NT2/D1 (cell line): ENCODE measurements at regions not wholly inside any gene's neighbourhood (a gene's known extent, or its start where the extent isn't known, plus 50 kb on each side); places are given as distances from the start of the nearest gene placed in this dataset.

Experiments used
- DNase-seq: peaks from one replicate; pipeline ENCODE4 v3.0.0-alpha.2; 2011; ENCODE audit warnings: low read depth, low spot score
- H3K27me3 ChIP-seq: 2 replicates; pipeline ENCODE4 v1.6.0; 2011; ENCODE audit warnings: mild to moderate bottlenecking; ENCODE audit not compliant: insufficient read length, insufficient read depth
- H3K36me3 ChIP-seq: 2 replicates; pipeline ENCODE4 v1.6.1; 2011; ENCODE audit warnings: mild to moderate bottlenecking, low read length, mixed read lengths; ENCODE audit not compliant: insufficient read depth, insufficient read length
- H3K4me1 ChIP-seq: 2 replicates; pipeline ENCODE4 v1.5.1; 2011; ENCODE audit not compliant: insufficient read depth, insufficient read length
- H3K4me3 ChIP-seq: 2 replicates; pipeline ENCODE4 v1.5.1; 2011; ENCODE audit warnings: low read depth; ENCODE audit not compliant: insufficient read length
- H3K9ac ChIP-seq: 2 replicates; pipeline ENCODE4 v1.6.0; 2011; ENCODE audit warnings: low read depth; ENCODE audit not compliant: insufficient read length
- H3K9me3 ChIP-seq: 2 replicates; pipeline ENCODE4 v1.5.1; 2011; ENCODE audit warnings: mild to moderate bottlenecking, low read length; ENCODE audit not compliant: insufficient read depth
- SUZ12 ChIP-seq: IDR thresholded peaks from 2 replicates; pipeline ENCODE4 v1.6.1; 2011; ENCODE audit not compliant: insufficient read length, insufficient read depth; ENCODE audit errors: extremely low read depth
- YY1 ChIP-seq: IDR thresholded peaks from 2 replicates; pipeline ENCODE4 v1.6.1; 2011; ENCODE audit not compliant: insufficient read length, insufficient read depth
- ZNF274 ChIP-seq: IDR thresholded peaks from 2 replicates; pipeline ENCODE4 v1.6.1; 2011; ENCODE audit warnings: mild to moderate bottlenecking, low read depth, low read length

- H3K4me1 ChIP-seq = no peaks in the 10 kb centered on the region
- H3K36me3 ChIP-seq = no peaks in the 10 kb centered on the region
- H3K4me3 ChIP-seq = no peak overlapping the region
- DNase-seq = no peak
- no peak overlapping the region for H3K9ac ChIP-seq
- no peak for TF ChIP-seq YY1
- no peak for TF ChIP-seq SUZ12
- TF ChIP-seq ZNF274 = no peak
- no peaks in the 10 kb centered on the region for H3K27me3 ChIP-seq
- no peaks in the 10 kb centered on the region for H3K9me3 ChIP-seq
These were observed 452.0 kb downstream of the FUT8 start for GRCh38 chr14:65864549-65864948.

GRCh38 chr14:65864984-65865383 lies 452.5 kb downstream of the FUT8 start:
- Histone ChIP-seq H3K9ac (no peak overlapping the region), H3K4me1 (no peaks in the 10 kb centered on the region), H3K27me3 (no peaks in the 10 kb centered on the region), H3K4me3 (no peak overlapping the region), H3K36me3 (no peaks in the 10 kb centered on the region), H3K9me3 (no peaks in the 10 kb centered on the region)
- no peak for DNase-seq
- TF ChIP-seq YY1 (no peak), ZNF274 (no peak), SUZ12 (no peak)

DNA sequence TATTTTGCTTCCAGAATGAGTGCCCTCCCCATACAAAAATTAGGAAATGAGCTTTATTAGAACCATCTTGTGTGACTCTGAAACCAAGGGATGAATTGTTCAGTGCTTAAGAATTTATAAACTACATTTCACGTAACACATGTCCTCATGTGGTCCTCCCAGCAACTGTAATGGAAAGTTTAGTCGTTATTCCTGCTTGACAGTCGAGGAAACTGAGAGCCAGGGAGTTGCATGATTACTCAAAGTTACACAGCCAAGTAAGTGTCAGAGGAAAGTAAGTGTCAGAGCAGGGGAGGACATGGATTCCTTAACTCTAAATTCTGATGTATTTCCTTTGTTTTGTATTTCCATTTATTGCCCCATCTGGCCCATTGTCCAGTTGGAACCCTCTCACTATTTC lies 453.9 kb downstream of the FUT8 start:
- Histone ChIP-seq H3K9me3 (no peaks in the 10 kb centered on the region), H3K9ac (no peak overlapping the region), H3K27me3 (no peaks in the 10 kb centered on the region), H3K36me3 (no peaks in the 10 kb centered on the region), H3K4me3 (no peak overlapping the region), H3K4me1 (no peaks in the 10 kb centered on the region)
- TF ChIP-seq ZNF274 (no peak), SUZ12 (no peak), YY1 (no peak)
- DNase-seq = no peak

DNA sequence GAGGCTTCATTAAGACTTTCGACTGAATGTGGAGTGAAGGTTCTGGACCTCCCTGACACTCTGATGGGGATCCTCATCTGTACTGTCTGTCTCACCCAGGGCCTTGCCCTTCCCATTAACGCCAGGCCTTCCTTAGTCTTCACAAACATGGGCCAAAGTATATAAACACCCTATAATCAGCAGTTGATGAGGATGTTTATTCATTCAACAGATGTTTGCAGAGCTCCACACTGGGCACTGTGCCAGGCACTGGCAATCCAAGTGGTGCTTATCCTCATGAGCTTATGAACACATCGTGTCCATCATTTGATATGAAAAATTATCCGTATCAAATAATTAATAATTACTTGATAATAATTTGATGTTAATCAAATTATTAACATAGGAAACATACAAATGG lies 454.4 kb downstream of the FUT8 start:
- Histone ChIP-seq H3K27me3 (no peaks in the 10 kb centered on the region), H3K36me3 (no peaks in the 10 kb centered on the region), H3K4me1 (no peaks in the 10 kb centered on the region), H3K9me3 (no peaks in the 10 kb centered on the region), H3K9ac (no peak overlapping the region), H3K4me3 (no peak overlapping the region)
- no peak for DNase-seq
- no peak for TF ChIP-seq SUZ12
- no peak for TF ChIP-seq ZNF274
- TF ChIP-seq YY1 = no peak

DNA sequence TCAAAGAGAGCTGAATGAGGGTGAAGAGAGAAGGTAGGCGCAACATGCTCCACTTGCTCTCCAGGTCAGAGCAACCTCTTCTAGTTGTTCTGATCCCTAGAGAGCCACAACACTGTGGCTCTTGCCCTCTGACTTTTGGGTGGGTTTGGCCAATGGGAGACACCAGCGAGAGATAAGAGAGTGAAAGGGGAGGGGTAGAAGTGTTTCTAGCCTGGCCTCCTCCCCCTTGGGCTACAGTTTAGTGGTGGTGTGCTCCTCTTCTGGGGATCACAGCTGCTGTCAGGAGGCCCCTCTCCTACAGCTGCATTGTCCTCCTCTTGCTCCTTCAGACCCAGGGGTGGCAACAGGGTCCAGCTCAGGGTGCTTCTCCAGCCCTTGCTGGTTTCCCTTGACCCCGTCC lies 454.8 kb downstream of the FUT8 start:
- Histone ChIP-seq H3K27me3 (no peaks in the 10 kb centered on the region), H3K36me3 (no peaks in the 10 kb centered on the region), H3K4me1 (no peaks in the 10 kb centered on the region), H3K9me3 (no peaks in the 10 kb centered on the region), H3K9ac (no peak overlapping the region), H3K4me3 (no peak overlapping the region)
- DNase-seq = no peak
- no peak for TF ChIP-seq ZNF274

DNA sequence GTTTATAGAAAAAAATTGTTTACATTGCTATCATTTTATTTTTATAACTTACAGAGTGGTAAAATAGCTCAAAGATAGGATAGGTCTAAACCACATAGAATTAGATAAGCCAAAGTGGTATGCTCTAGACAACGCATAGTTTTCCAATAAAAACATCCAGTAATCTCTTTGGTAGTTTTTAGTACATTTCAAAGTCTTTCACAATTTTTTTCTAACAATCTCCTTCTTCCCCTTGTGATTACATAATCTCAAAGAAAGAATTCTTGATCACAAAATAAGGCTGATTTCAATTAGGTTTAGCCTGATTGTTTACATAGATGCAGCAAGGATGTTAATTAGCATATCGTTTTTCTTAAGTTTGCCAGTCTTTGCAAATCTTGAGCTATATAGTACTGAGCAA lies 460.0 kb downstream of the FUT8 start:
- Histone ChIP-seq H3K9ac (no peak overlapping the region), H3K27me3 (no peaks in the 10 kb centered on the region), H3K4me3 (no peak overlapping the region), H3K9me3 (no peaks in the 10 kb centered on the region), H3K4me1 (no peaks in the 10 kb centered on the region), H3K36me3 (no peaks in the 10 kb centered on the region)
- DNase-seq = no peak
- TF ChIP-seq SUZ12 (no peak), YY1 (no peak), ZNF274 (no peak)

DNA sequence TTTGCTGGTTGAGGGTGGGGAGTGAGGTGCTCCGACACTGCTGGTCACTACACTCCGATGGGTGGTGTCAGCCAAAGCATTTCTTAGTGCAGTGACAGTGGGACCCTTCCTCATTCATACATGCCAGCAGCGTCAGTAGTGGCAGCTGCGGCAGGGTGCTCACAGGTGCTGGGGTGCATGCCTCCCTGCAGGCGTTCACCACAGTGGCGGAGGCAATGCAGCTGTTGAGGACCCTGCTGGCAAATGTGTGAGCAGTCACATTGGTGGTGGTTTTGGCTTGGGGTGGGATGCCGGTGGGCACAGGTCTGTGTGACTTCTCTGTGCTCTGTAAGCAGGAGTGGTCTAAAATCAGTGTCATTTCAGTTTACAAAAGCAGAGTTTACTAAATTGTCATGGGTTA lies 464.6 kb downstream of the FUT8 start:
- Histone ChIP-seq H3K9me3 (no peaks in the 10 kb centered on the region), H3K4me1 (no peaks in the 10 kb centered on the region)

DNA sequence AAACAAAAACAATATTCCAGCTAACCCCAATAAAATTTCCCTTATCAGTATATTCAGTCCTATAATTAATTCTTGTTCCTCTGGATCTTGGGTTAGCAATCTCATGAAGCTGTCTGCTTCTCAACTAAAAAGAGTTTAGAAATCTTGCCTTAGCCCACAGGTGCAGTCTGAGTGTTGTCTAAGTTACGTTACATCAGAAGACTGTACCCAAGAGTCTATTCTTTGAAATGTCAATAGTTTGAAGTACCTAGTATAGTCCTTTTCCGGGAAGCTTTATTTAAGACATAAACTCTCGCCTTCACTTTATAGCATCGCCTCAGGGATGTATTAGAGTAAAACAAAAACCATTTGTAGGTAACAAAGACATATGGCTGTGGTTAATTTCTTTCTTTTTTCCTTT lies 465.1 kb downstream of the FUT8 start:
- Histone ChIP-seq H3K4me1 (no peaks in the 10 kb centered on the region), H3K36me3 (no peaks in the 10 kb centered on the region), H3K9ac (no peak overlapping the region), H3K9me3 (no peaks in the 10 kb centered on the region), H3K4me3 (no peak overlapping the region), H3K27me3 (no peaks in the 10 kb centered on the region)
- DNase-seq = no peak
- no peak for TF ChIP-seq ZNF274
- no peak for TF ChIP-seq SUZ12
- TF ChIP-seq YY1 = no peak

More for the DNA sequence above, 464.6 kb downstream of the FUT8 start:
- no peak overlapping the region for H3K4me3 ChIP-seq
- no peaks in the 10 kb centered on the region for H3K27me3 ChIP-seq
- TF ChIP-seq YY1 (no peak), ZNF274 (no peak), SUZ12 (no peak)
- no peaks in the 10 kb centered on the region for H3K36me3 ChIP-seq
- no peak overlapping the region for H3K9ac ChIP-seq
- DNase-seq = no peak
